B cell (primary cell): ENCODE measurements at regions not wholly inside any gene's neighbourhood (a gene's known extent, or its start where the extent isn't known, plus 50 kb on each side); places are given as distances from the start of the nearest gene placed in this dataset.

ENCODE experiments used
- ATAC-seq: fragments of 200-7000 bp; cut with Tn5 transposase; one replicate; pipeline ENCODE4 v1.10.0; 2021; ENCODE audit warnings: low read depth, mild to moderate bottlenecking, moderate number of reproducible peaks, moderate library complexity
- CTCF ChIA-PET: fragments of 350-600 bp; sonication (Branson Sonifier 250); formaldehyde crosslinking; loops from one replicate; lab custom pipeline; 2021; ENCODE audit warnings: antibody characterized with exemption, inconsistent platforms; lab: Charles Lee
- POLR2A ChIA-PET: fragments of 350-600 bp; sonication (Branson Sonifier 250); formaldehyde crosslinking; loops from one replicate; lab custom pipeline; 2021; ENCODE audit warnings: antibody characterized with exemption; lab: Charles Lee
- DNase-seq: peaks from one replicate; pipeline ENCODE4 v3.0.0; 2013
- H2AFZ ChIP-seq: 2 replicates; pipeline ENCODE4 v1.6.1; 2012; ENCODE audit warnings: mild to moderate bottlenecking, low read depth, low read length; ENCODE audit not compliant: insufficient read depth, poor library complexity, severe bottlenecking
- H3K27ac ChIP-seq, 2 donors: 1 replicate in 1 of 2; 2 replicates in 1 of 2; pipeline ENCODE4 v1.5.1; 2012 to 2013; ENCODE audit warnings: low read length in 2 of 2, mild to moderate bottlenecking in 2 of 2, moderate library complexity in 1 of 2
- H3K27me3 ChIP-seq, 4 experiments: fragments of 200-600 bp in 1 of 4; sonication (generic) in 1 of 4; replicated peaks in 1 of 4; 1 replicate in 2 of 4; 2 replicates in 2 of 4; pipeline versions ENCODE4 v1.6.1 to v1.7.0; 2013 to 2016; ENCODE audit warnings: low read length in 3 of 4, mild to moderate bottlenecking in 2 of 4, mixed read lengths in 1 of 4, moderate library complexity in 1 of 4; ENCODE audit not compliant: insufficient read depth in 4 of 4, control insufficient read depth in 3 of 4; ENCODE audit errors: control extremely low read depth in 1 of 4
- H3K36me3 ChIP-seq, 2 experiments: replicated peaks in 1 of 2; 1 replicate in 1 of 2; 2 replicates in 1 of 2; pipeline versions ENCODE4 v1.6.1 to v1.7.1; 2013; ENCODE audit warnings: low read length in 1 of 2; ENCODE audit not compliant: insufficient read depth in 2 of 2, control insufficient read depth in 1 of 2; ENCODE audit errors: control extremely low read depth in 1 of 2, extremely low read depth in 1 of 2
- H3K4me1 ChIP-seq, 2 donors: fragments of 200-600 bp in 1 of 2; sonication (generic) in 1 of 2; 1 replicate in 1 of 2; 2 replicates in 1 of 2; pipeline versions ENCODE4 v1.5.1 to v1.6.1; 2013 to 2017; ENCODE audit warnings: low read length in 2 of 2; ENCODE audit not compliant: control insufficient read depth in 2 of 2, insufficient read depth in 2 of 2
- H3K4me2 ChIP-seq: replicated peaks from 2 replicates; pipeline ENCODE3; 2012; ENCODE audit warnings: mild to moderate bottlenecking, low read depth, low read length; ENCODE audit not compliant: poor library complexity, severe bottlenecking
- H3K4me3 ChIP-seq, 5 experiments: fragments of 200-600 bp in 1 of 5; sonication (generic) in 1 of 5; 1 replicate in 3 of 5; 2 replicates in 2 of 5; pipeline versions ENCODE4 v1.5.1 to v1.7.0; 2011 to 2016; ENCODE audit warnings: low read length in 4 of 5, mild to moderate bottlenecking in 4 of 5, low read depth in 2 of 5, control low read depth in 1 of 5, moderate library complexity in 1 of 5; ENCODE audit not compliant: insufficient read depth in 1 of 5; ENCODE audit errors: control extremely low read depth in 1 of 5, extremely low read depth in 1 of 5
- H3K79me2 ChIP-seq: fragments of 200-600 bp; sonication (generic); one replicate; pipeline ENCODE4 v1.6.0; 2016; ENCODE audit warnings: low read length; ENCODE audit not compliant: control insufficient read depth, insufficient read depth
- H3K9ac ChIP-seq: fragments of 200-600 bp; sonication (generic); 2 replicates; pipeline ENCODE4 v1.6.1; 2017; ENCODE audit warnings: mild to moderate bottlenecking, low read length, moderate library complexity
- H3K9me3 ChIP-seq, 3 donors: one replicate each; pipeline versions ENCODE4 v1.6.1 to v1.7.1; 2013; ENCODE audit warnings: low read length in 2 of 3; ENCODE audit not compliant: control insufficient read depth in 2 of 3, insufficient read depth in 1 of 3; ENCODE audit errors: control extremely low read depth in 1 of 3
- H4K20me1 ChIP-seq: 2 replicates; pipeline ENCODE4 v1.6.0; 2012; ENCODE audit warnings: mild to moderate bottlenecking, low read length; ENCODE audit not compliant: insufficient read depth, control insufficient read depth, poor library complexity, severe bottlenecking
- H3K27ac Mint-ChIP-seq: one replicate; pipeline ENCODE4 v1.8.0; 2021; ENCODE audit warnings: mixed read lengths
- H3K27me3 Mint-ChIP-seq: one replicate; pipeline ENCODE4 v1.8.0; 2021; ENCODE audit warnings: mixed read lengths
- H3K4me1 Mint-ChIP-seq: one replicate; pipeline ENCODE4 v1.8.0; 2021; ENCODE audit warnings: mixed read lengths
- H3K4me3 Mint-ChIP-seq: one replicate; pipeline ENCODE4 v1.8.0; 2021; ENCODE audit warnings: mixed read lengths
- H3K9me3 Mint-ChIP-seq: one replicate; pipeline ENCODE4 v1.8.0; 2022; ENCODE audit warnings: mixed read lengths; ENCODE audit not compliant: insufficient read depth
- CTCF ChIP-seq: fragments of 200-600 bp; IDR thresholded peaks from one replicate; pipeline ENCODE4 v1.8.0; 2022; ENCODE audit warnings: antibody characterized with exemption, mild to moderate bottlenecking
- EZH2 ChIP-seq: IDR thresholded peaks from 2 replicates; pipeline ENCODE4 v1.6.1; 2012; ENCODE audit warnings: borderline replicate concordance, low read depth, mild to moderate bottlenecking, moderate library complexity, low read length; ENCODE audit not compliant: insufficient read depth, poor library complexity, severe bottlenecking
- WGBS: methylation state at CpG from one replicate; pipeline ENCODE4 v1.1.5; 2013; ENCODE audit warnings: missing lambda C conversion rate; ENCODE audit not compliant: insufficient coverage; 5-methylcytosine and 5-hydroxymethylcytosine counted together
- intact Hi-C: fragments of 100-400 bp; cut with micrococcal nuclease; formaldehyde crosslinking; loops from one replicate; pipeline ENCODE4 v1.10.0; 2022

GRCh38 chr11:112563808-112564207 lies 303.1 kb upstream of the PLET1 start:
- H3K4me3 Mint-ChIP-seq: no peak overlapping the region
- DNase-seq (no peak), ATAC-seq (no peak)
- Histone ChIP-seq H3K4me1 (no peaks in the 10 kb centered on the region), H4K20me1 (no peaks in the 10 kb centered on the region), H3K4me3 (no peak overlapping the region), H3K9me3 (no peaks in the 10 kb centered on the region), H3K27ac (no peak overlapping the region), H3K9ac (no peak overlapping the region), H3K4me2 (no peak overlapping the region), H3K27me3 (peaks cover 0 to 3% (median 0%) of the 10 kb centered on the region in 4 experiments), H3K36me3 (no peaks in the 10 kb centered on the region), H2AFZ (no peak overlapping the region), H3K79me2 (no peaks in the 10 kb centered on the region)
- ChIA-PET CTCF (interaction anchor here (1.7 to 2.9 kb wide), 2 partner anchors 9 to 24 kb away, joined by 4 to 15 read pairs; no protein-coding TSS in a partner anchor), POLR2A (no interaction called here)
- H3K27me3 Mint-ChIP-seq: peaks cover 23% of the 10 kb centered on the region
- no peaks in the 10 kb centered on the region for H3K9me3 Mint-ChIP-seq
- H3K27ac Mint-ChIP-seq: no peak overlapping the region
- intact Hi-C loops: no loop called here
- 89% methylated on average over 5 of the region's 5 CpGs for WGBS
- H3K4me1 Mint-ChIP-seq: no peaks in the 10 kb centered on the region
- TF ChIP-seq EZH2 (no peak), CTCF (no peak)

GRCh38 chr11:112564228-112564955 lies 303.7 kb upstream of the PLET1 start:
- H3K4me1 ChIP-seq: no peaks in the 10 kb centered on the region
- H3K27me3 ChIP-seq: peaks cover 0 to 3% (median 0%) of the 10 kb centered on the region in 4 experiments
- H3K27me3 Mint-ChIP-seq: peaks cover 24% of the 10 kb centered on the region
- H3K4me3 Mint-ChIP-seq: no peak overlapping the region
- no peaks in the 10 kb centered on the region for H3K9me3 Mint-ChIP-seq
- no peaks in the 10 kb centered on the region for H3K36me3 ChIP-seq
- H3K27ac ChIP-seq: no peak overlapping the region
- ChIA-PET CTCF (interaction anchor here (1.1 to 2.9 kb wide), 3 partner anchors 10 to 801 kb away, joined by 3 to 15 read pairs (median 4); no protein-coding TSS in a partner anchor), POLR2A (no interaction called here)
- WGBS: 69% methylated on average over 3 of the region's 3 CpGs
- H3K27ac Mint-ChIP-seq: no peak overlapping the region
- H3K9ac ChIP-seq: no peak overlapping the region
- DNase-seq (no peak), ATAC-seq (no peak)
- H3K79me2 ChIP-seq: no peaks in the 10 kb centered on the region
- TF ChIP-seq EZH2: no peak
- no peak for TF ChIP-seq CTCF
- intact Hi-C loops: no loop called here
- no peak overlapping the region for H2AFZ ChIP-seq
- H3K4me2 ChIP-seq: no peak overlapping the region
- H4K20me1 ChIP-seq: no peaks in the 10 kb centered on the region
- no peak overlapping the region for H3K4me3 ChIP-seq
- no peaks in the 10 kb centered on the region for H3K9me3 ChIP-seq
- no peaks in the 10 kb centered on the region for H3K4me1 Mint-ChIP-seq
